CD14-positive monocyte (primary cell): ENCODE measurements at regions not wholly inside any gene's neighbourhood (a gene's known extent, or its start where the extent isn't known, plus 50 kb on each side); places are given as distances from the start of the nearest gene placed in this dataset.

Source experiments
- DNase-seq, 3 donors: peaks; one replicate each; pipeline ENCODE4 v3.0.0-alpha.2; 2011 to 2022
- H2AFZ ChIP-seq: 2 replicates; pipeline ENCODE4 v1.6.0; 2012; ENCODE audit warnings: mild to moderate bottlenecking, low read depth, low read length, inconsistent platforms; ENCODE audit not compliant: insufficient read depth, poor library complexity, severe bottlenecking
- H3K27ac ChIP-seq, 2 donors: 1 replicate in 1 of 2; 2 replicates in 1 of 2; pipeline ENCODE4 v1.5.1; 2012 to 2013; ENCODE audit warnings: low read length in 2 of 2, control low read depth in 1 of 2, inconsistent platforms in 1 of 2, low read depth in 1 of 2, mild to moderate bottlenecking in 1 of 2
- H3K27me3 ChIP-seq, 2 donors: one replicate each; pipeline versions ENCODE4 v1.6.0 to v1.6.1; 2011 to 2013; ENCODE audit warnings: low read length in 2 of 2; ENCODE audit not compliant: control insufficient read depth in 2 of 2, insufficient read depth in 2 of 2
- H3K36me3 ChIP-seq, 2 donors: replicated peaks in 1 of 2; 1 replicate in 1 of 2; 2 replicates in 1 of 2; pipeline versions ENCODE4 v1.5.1 to v1.6.1; 2012 to 2013; ENCODE audit warnings: low read length in 2 of 2, control low read depth in 1 of 2, inconsistent platforms in 1 of 2, mild to moderate bottlenecking in 1 of 2; ENCODE audit not compliant: insufficient read depth in 2 of 2, control insufficient read depth in 1 of 2
- H3K4me1 ChIP-seq, 2 donors: 1 replicate in 1 of 2; 2 replicates in 1 of 2; pipeline versions ENCODE4 v1.5.1 to v1.6.1; 2012 to 2013; ENCODE audit warnings: low read length in 2 of 2, control low read depth in 1 of 2, inconsistent platforms in 1 of 2, mild to moderate bottlenecking in 1 of 2, moderate library complexity in 1 of 2; ENCODE audit not compliant: insufficient read depth in 2 of 2, control insufficient read depth in 1 of 2
- H3K4me2 ChIP-seq: replicated peaks from 2 replicates; pipeline ENCODE3; 2012; ENCODE audit warnings: low read length, moderate library complexity, mild to moderate bottlenecking; ENCODE audit not compliant: poor library complexity, severe bottlenecking; ENCODE audit errors: extremely low read depth
- H3K4me3 ChIP-seq, 3 experiments: fragments of 200-600 bp in 1 of 3; sonication (generic) in 1 of 3; replicated peaks in 1 of 3; 1 replicate in 2 of 3; 2 replicates in 1 of 3; pipeline ENCODE4 v1.5.1; 2011 to 2013; ENCODE audit warnings: low read length in 3 of 3, mild to moderate bottlenecking in 3 of 3, control low read depth in 2 of 3, low read depth in 2 of 3, inconsistent platforms in 1 of 3, moderate library complexity in 1 of 3
- H3K79me2 ChIP-seq: 2 replicates; pipeline ENCODE4 v1.6.0; 2012; ENCODE audit warnings: mild to moderate bottlenecking, control low read depth, inconsistent platforms, low read length, moderate library complexity; ENCODE audit not compliant: insufficient read depth
- H3K9ac ChIP-seq: 2 replicates; pipeline ENCODE4 v1.6.0; 2017; ENCODE audit warnings: low read length, mild to moderate bottlenecking; ENCODE audit not compliant: insufficient read depth, poor library complexity, severe bottlenecking
- H3K9me3 ChIP-seq, 2 donors: replicated peaks in 1 of 2; 1 replicate in 1 of 2; 2 replicates in 1 of 2; pipeline versions ENCODE4 v1.5.1 to v1.6.1; 2012 to 2013; ENCODE audit warnings: low read length in 2 of 2, control low read depth in 1 of 2; ENCODE audit not compliant: control insufficient read depth in 1 of 2, insufficient read depth in 1 of 2
- H4K20me1 ChIP-seq: 2 replicates; pipeline ENCODE4 v1.6.0; 2012; ENCODE audit warnings: mild to moderate bottlenecking, low read length, control low read depth, moderate library complexity; ENCODE audit not compliant: insufficient read depth
- H3K27ac Mint-ChIP-seq, 7 donors: one replicate each; pipeline ENCODE4 v1.8.0; 2020; ENCODE audit warnings: mild to moderate bottlenecking in 7 of 7, mixed read lengths in 7 of 7, moderate library complexity in 6 of 7, inconsistent platforms in 2 of 7
- H3K27me3 Mint-ChIP-seq, 3 donors: one replicate each; pipeline ENCODE4 v1.8.0; 2021 to 2022; ENCODE audit warnings: low read depth in 3 of 3, mild to moderate bottlenecking in 3 of 3, mixed read lengths in 3 of 3, moderate library complexity in 3 of 3, inconsistent platforms in 1 of 3
- H3K36me3 Mint-ChIP-seq, 2 donors: one replicate each; pipeline ENCODE4 v1.8.0; 2020; ENCODE audit warnings: mixed read lengths in 2 of 2, inconsistent platforms in 1 of 2, mild to moderate bottlenecking in 1 of 2
- H3K4me1 Mint-ChIP-seq: one replicate; pipeline ENCODE4 v1.8.0; 2020; ENCODE audit warnings: mild to moderate bottlenecking, mixed read lengths
- H3K4me3 Mint-ChIP-seq, 2 donors: one replicate each; pipeline ENCODE4 v1.8.0; 2020; ENCODE audit warnings: mild to moderate bottlenecking in 2 of 2, mixed read lengths in 2 of 2, moderate library complexity in 1 of 2
- H3K9me3 Mint-ChIP-seq, 7 donors: one replicate each; pipeline ENCODE4 v1.8.0; 2020 to 2022; ENCODE audit warnings: mixed read lengths in 7 of 7, mild to moderate bottlenecking in 6 of 7, moderate library complexity in 6 of 7, inconsistent platforms in 2 of 7
- CTCF ChIP-seq: fragments of 200-600 bp; IDR thresholded peaks from one replicate; pipeline ENCODE4 v1.8.0; 2022; ENCODE audit warnings: antibody characterized with exemption, mild to moderate bottlenecking
- WGBS: methylation state at CpG from one replicate; pipeline ENCODE4 v1.1.5; 2013; ENCODE audit warnings: missing lambda C conversion rate; ENCODE audit not compliant: insufficient coverage; 5-methylcytosine and 5-hydroxymethylcytosine counted together
- intact Hi-C, 2 donors: fragments of 100-400 bp; cut with micrococcal nuclease; formaldehyde crosslinking; loops; one replicate each; pipeline versions ENCODE4 v1.15.0 to v1.15.1; 2023

GRCh38 chr2:21836719-21837118, 713.0 kb downstream of the TDRD15 start:
- H3K36me3 Mint-ChIP-seq = no peaks in the 10 kb centered on the region
- no peaks in the 10 kb centered on the region for H3K4me1 Mint-ChIP-seq
- no peak overlapping the region for H3K4me3 Mint-ChIP-seq
- intact Hi-C loops = no loop called here
- Histone ChIP-seq H3K4me3 (no peak overlapping the region), H3K27ac (no peak overlapping the region), H3K9ac (no peak overlapping the region), H2AFZ (no peak overlapping the region), H3K79me2 (no peaks in the 10 kb centered on the region), H4K20me1 (no peaks in the 10 kb centered on the region), H3K4me1 (no peaks in the 10 kb centered on the region), H3K36me3 (no peaks in the 10 kb centered on the region), H3K4me2 (no peak overlapping the region), H3K9me3 (peaks cover 0 to 13% of the 10 kb centered on the region in 2 donors), H3K27me3 (no peaks in the 10 kb centered on the region)
- no CpG with 5 or more reads among the region's 1 CpG for WGBS
- H3K9me3 Mint-ChIP-seq = peaks cover 0 to 6% (median 3%) of the 10 kb centered on the region in 7 donors
- no peak for TF ChIP-seq CTCF
- no peak for DNase-seq
- H3K27ac Mint-ChIP-seq = no peak overlapping the region
- H3K27me3 Mint-ChIP-seq = no peaks in the 10 kb centered on the region

DNA sequence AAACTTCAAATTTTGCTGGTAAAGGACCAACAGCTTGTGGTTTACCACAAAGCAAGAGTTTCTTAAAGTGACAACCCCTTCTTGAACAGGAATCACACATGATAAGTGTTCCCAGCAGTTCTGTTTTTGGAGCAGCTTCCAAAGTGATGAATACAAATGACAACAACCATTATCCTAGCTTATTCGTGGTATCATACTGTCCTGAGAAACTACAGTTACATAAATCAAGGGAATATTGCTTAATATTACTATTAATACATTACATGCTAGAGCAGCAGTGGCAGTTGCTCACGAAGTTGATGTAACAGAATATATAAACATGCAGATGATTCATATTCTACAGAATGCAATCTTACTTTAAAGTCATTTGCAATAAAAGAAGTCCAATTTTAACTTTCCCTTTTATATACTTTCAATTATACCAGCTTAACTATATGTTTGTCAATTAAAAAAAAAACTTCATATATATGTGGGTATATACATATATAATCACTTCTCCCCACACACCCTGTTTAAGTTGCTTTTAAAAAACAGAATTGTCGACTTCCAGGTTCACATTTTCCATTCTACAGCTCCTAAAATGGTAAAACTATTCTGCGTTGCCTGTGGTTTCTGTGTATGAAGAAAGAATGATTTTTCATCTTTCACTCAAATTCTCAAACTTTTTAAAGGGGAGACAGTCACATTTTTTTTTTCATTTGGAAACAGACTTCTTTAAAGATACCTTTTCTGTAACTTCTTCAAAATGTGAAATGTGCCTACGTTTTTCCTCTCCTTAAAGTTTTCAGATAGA, 713.6 kb downstream of the TDRD15 start:
- H3K79me2 ChIP-seq = no peaks in the 10 kb centered on the region
- no peak overlapping the region for H3K27ac ChIP-seq
- no CpG with 5 or more reads among the region's 5 CpGs for WGBS
- Mint-ChIP-seq H3K36me3 (no peaks in the 10 kb centered on the region), H3K27me3 (no peaks in the 10 kb centered on the region), H3K4me1 (no peaks in the 10 kb centered on the region), H3K4me3 (no peak overlapping the region), H3K27ac (no peak overlapping the region), H3K9me3 (peaks cover 0 to 7% (median 2%) of the 10 kb centered on the region in 7 donors)
- no peaks in the 10 kb centered on the region for H3K27me3 ChIP-seq
- DNase-seq = no peak
- no peaks in the 10 kb centered on the region for H4K20me1 ChIP-seq
- no peaks in the 10 kb centered on the region for H3K36me3 ChIP-seq
- no peak overlapping the region for H3K4me2 ChIP-seq
- H3K9me3 ChIP-seq = peaks cover 0 to 11% of the 10 kb centered on the region in 2 donors
- intact Hi-C loops = no loop called here
- no peak for TF ChIP-seq CTCF
- H3K4me1 ChIP-seq = no peaks in the 10 kb centered on the region
- no peak overlapping the region for H3K4me3 ChIP-seq
- no peak overlapping the region for H2AFZ ChIP-seq
- H3K9ac ChIP-seq = no peak overlapping the region
